ENCODE measurements at regions not wholly inside any gene's neighbourhood (a gene's known extent, or its start where the extent isn't known, plus 50 kb on each side); places are given as distances from the start of the nearest gene placed in this dataset.
"Not testable (repeated sequence)": the region's sequence is repeated elsewhere in the genome, so short reads cannot be mapped to it uniquely, and the experiment has no call there.

DNA sequence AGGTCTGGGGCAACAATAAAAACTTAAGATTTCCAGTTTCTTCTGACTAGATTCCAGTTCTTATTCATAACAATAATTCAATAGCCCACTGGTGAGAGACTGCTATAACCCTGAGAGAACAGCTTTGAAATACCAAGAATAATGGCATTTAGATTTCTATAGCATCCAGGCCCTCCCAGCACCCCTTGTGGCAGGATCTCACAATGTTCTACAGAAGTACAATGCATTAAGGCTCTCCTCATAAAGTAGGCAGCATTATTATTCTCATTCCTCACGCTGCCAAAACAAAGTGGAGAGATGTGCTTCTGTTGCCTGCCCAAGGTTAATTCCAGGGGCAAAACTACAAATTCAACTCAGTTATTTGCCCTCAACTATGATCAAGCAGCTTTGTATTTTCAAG lies 2241.7 kb downstream of the EPHA3 start:
- TF ChIP-seq EZH2 (IDR thresholded peaks at IDR 0.05; ENCODE audit: borderline replicate concordance, low read depth, low read length, poor library complexity, severe bottlenecking) = not testable (repeated sequence)
- TF ChIP-seq, protein P1, sequence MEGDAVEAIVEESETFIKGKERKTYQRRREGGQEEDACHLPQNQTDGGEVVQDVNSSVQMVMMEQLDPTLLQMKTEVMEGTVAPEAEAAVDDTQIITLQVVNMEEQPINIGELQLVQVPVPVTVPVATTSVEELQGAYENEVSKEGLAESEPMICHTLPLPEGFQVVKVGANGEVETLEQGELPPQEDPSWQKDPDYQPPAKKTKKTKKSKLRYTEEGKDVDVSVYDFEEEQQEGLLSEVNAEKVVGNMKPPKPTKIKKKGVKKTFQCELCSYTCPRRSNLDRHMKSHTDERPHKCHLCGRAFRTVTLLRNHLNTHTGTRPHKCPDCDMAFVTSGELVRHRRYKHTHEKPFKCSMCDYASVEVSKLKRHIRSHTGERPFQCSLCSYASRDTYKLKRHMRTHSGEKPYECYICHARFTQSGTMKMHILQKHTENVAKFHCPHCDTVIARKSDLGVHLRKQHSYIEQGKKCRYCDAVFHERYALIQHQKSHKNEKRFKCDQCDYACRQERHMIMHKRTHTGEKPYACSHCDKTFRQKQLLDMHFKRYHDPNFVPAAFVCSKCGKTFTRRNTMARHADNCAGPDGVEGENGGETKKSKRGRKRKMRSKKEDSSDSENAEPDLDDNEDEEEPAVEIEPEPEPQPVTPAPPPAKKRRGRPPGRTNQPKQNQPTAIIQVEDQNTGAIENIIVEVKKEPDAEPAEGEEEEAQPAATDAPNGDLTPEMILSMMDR (conservative IDR thresholded peaks at IDR 0.05; ENCODE audit: low read depth, low read length) = not testable (repeated sequence)

All from A673 (cell line).